Panc1 (cell line): ENCODE measurements at regions not wholly inside any gene's neighbourhood (a gene's known extent, or its start where the extent isn't known, plus 50 kb on each side); places are given as distances from the start of the nearest gene placed in this dataset.

Experiments
- CTCF ChIP-seq: fragments of 450-650 bp; IDR thresholded peaks from 2 replicates; pipeline ENCODE4 v1.5.1; 2017; ENCODE audit warnings: mild to moderate bottlenecking
- POLR2AphosphoS5 ChIP-seq: IDR thresholded peaks from 2 replicates; pipeline ENCODE4 v1.6.1; 2012; ENCODE audit warnings: mild to moderate bottlenecking, low read depth, low read length, moderate library complexity
- REST ChIP-seq, 2 experiments: IDR thresholded peaks; 2 replicates each; pipeline ENCODE4 v1.6.1; 2011 to 2012; ENCODE audit warnings: low read depth in 2 of 2, control low read depth in 1 of 2, low read length in 1 of 2, mild to moderate bottlenecking in 1 of 2, moderate library complexity in 1 of 2; ENCODE audit not compliant: insufficient read depth in 1 of 2
- SIN3A ChIP-seq: IDR thresholded peaks from 2 replicates; pipeline ENCODE4 v1.6.1; 2012; ENCODE audit warnings: low read depth, mild to moderate bottlenecking, low read length, moderate library complexity, borderline replicate concordance; ENCODE audit not compliant: insufficient read depth

GRCh38 chr12:125225641-125226040, 160.4 kb downstream of the AACS start:
- TF ChIP-seq CTCF (no peak), REST (IDR thresholded peaks at IDR 0.05; ENCODE audit: insufficient read depth in 1 of 2, low read depth in 2 of 2, low read length in 1 of 2) (no peak), SIN3A (no peak), POLR2AphosphoS5 (no peak)
